Dendritic cell treated with granulocyte-macrophage colony-stimulating factor and Interleukin-4, amounts not matched to agents 40 ng/mL and 50 ng/mL, for 4 days (primary cell): ENCODE measurements at regions not wholly inside any gene's neighbourhood (a gene's known extent, or its start where the extent isn't known, plus 50 kb on each side); places are given as distances from the start of the nearest gene placed in this dataset.

ENCODE experiments used
- H3K27ac Mint-ChIP-seq: one replicate; pipeline ENCODE4 v1.8.0; 2022; ENCODE audit warnings: mild to moderate bottlenecking, mixed read lengths
- H3K27me3 Mint-ChIP-seq: one replicate; pipeline ENCODE4 v1.8.0; 2022; ENCODE audit warnings: mild to moderate bottlenecking, mixed read lengths
- H3K36me3 Mint-ChIP-seq: one replicate; pipeline ENCODE4 v1.8.0; 2022; ENCODE audit warnings: low read depth, mixed read lengths
- H3K4me1 Mint-ChIP-seq: one replicate; pipeline ENCODE4 v1.8.0; 2022; ENCODE audit warnings: low read depth, mixed read lengths
- H3K4me3 Mint-ChIP-seq: one replicate; pipeline ENCODE4 v1.8.0; 2022; ENCODE audit warnings: mild to moderate bottlenecking, moderate library complexity, mixed read lengths
- H3K9me3 Mint-ChIP-seq: one replicate; pipeline ENCODE4 v1.8.0; 2022; ENCODE audit warnings: mixed read lengths
- intact Hi-C: fragments of 100-400 bp; cut with micrococcal nuclease; formaldehyde crosslinking; loops from one replicate; pipeline ENCODE4 v1.15.0; 2022

DNA sequence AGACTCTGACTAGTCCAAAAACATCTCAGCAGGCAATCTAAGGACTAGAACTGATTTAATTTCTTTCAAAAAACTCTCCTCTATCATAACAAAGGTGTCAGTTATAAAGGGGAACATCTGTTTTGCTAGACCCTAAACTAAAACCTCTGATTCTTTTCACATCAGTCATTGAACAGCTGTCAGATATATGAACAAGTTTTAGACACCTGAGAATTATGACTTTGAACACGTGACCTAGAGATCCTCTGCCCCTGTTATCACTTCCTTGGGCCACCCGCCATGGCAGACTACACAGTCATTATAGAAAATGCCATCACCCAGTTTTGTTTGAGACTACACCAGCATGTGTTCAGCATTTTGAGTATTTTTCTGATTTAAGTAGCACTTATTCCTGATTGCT, 282.3 kb upstream of the TBL1XR1 start:
- Mint-ChIP-seq H3K9me3 (no peaks in the 10 kb centered on the region), H3K36me3 (no peaks in the 10 kb centered on the region), H3K4me1 (peaks cover 20% of the 10 kb centered on the region), H3K27ac (no peak overlapping the region), H3K4me3 (no peak overlapping the region), H3K27me3 (no peaks in the 10 kb centered on the region)
- intact Hi-C loops = no loop called here

DNA sequence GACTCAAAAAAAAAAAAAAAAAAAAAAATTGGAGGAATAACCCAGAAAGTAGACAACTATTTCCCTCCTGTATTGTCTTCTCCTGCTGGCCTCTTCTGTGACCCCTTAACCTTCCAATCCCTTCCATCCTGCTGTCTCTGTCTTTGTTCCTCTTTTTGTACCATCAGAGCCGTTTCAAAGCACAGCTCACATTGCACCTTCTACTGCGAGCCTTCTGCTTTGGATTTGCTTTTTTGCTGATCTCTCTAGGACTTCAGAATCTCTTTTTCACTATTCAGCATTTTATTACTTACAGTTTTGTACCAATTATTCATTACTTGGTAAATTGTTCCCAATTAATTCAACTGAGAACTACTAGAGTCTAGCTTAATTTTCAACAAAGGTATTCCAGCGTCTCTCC, 284.0 kb upstream of the TBL1XR1 start:
- Mint-ChIP-seq H3K27ac (no peak overlapping the region), H3K4me3 (no peak overlapping the region), H3K27me3 (no peaks in the 10 kb centered on the region), H3K4me1 (peaks cover 20% of the 10 kb centered on the region), H3K36me3 (no peaks in the 10 kb centered on the region), H3K9me3 (no peaks in the 10 kb centered on the region)
- intact Hi-C loops = no loop called here

DNA sequence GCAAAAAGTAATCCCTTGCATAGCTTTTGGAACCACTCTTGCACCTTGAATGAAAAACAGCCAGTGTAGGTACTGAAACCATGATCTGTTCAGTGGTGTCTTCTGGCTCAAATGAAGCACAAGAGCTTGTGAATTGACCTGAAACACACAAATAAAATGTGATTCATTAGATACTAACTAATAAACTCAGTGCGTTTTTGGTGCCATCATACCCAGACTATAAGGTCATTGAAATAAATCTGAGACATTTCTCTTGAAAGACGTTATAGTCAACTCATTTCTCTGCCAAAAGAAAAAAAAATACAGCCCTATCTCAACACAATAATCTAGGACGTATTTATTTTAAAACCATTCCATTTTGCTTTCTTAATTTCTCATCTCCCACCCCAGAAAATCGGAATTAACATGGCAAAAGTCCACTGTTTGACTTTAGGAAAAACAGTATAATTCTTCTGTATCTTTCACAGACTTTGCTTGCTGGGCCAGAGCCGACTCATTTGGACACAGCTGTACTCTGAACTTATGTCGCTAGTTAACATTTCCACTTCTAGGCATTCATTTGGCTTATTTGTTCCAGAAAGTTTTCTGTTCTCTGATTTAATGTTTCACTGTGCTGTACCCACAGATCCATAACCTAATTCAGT, 284.9 kb upstream of the TBL1XR1 start:
- H3K4me3 Mint-ChIP-seq = no peak overlapping the region
- no peak overlapping the region for H3K27ac Mint-ChIP-seq
- no peaks in the 10 kb centered on the region for H3K9me3 Mint-ChIP-seq
- intact Hi-C loops = no loop called here
- peaks cover 20% of the 10 kb centered on the region for H3K4me1 Mint-ChIP-seq
- H3K36me3 Mint-ChIP-seq = no peaks in the 10 kb centered on the region
- no peaks in the 10 kb centered on the region for H3K27me3 Mint-ChIP-seq

DNA sequence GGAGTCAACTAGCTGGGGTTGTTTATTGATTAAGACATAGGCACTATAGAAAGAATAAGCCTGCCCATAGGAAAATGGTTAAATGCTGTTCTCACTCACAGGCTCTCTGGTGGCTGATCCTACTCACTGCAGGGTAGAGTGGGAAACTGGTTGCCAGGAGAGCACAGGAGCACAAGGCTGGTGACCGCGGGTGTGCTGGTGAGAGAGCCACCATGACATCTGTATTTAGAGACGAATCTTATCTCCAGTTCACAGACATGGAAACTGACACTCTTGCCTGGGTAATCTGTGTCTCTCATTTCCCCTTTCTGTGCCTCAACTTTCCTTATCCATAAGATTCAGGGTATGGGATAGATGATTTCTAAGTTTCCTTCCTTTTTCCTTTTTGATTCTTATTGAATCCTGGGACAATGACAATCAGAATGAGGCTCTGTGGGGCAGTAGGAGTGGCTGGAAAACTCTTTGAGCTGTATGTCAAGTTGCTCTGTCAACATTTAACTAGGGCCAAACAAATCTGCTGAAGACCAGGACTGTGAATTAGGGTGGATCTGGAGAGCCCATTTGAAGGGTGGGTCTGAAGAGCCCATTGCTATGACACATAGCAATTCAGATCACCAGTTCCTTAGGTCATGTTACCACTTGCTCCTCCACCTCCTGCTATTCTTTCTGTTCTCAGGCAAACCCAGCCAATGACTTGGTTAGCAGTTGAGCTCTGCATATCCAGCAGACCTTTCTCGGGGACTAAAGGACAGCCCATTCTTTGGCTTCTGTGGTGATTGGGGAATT, 286.1 kb upstream of the TBL1XR1 start:
- Mint-ChIP-seq H3K9me3 (no peaks in the 10 kb centered on the region), H3K4me3 (no peak overlapping the region), H3K36me3 (no peaks in the 10 kb centered on the region), H3K27me3 (no peaks in the 10 kb centered on the region), H3K4me1 (peaks cover 15% of the 10 kb centered on the region), H3K27ac (no peak overlapping the region)
- intact Hi-C loops = no loop called here

DNA sequence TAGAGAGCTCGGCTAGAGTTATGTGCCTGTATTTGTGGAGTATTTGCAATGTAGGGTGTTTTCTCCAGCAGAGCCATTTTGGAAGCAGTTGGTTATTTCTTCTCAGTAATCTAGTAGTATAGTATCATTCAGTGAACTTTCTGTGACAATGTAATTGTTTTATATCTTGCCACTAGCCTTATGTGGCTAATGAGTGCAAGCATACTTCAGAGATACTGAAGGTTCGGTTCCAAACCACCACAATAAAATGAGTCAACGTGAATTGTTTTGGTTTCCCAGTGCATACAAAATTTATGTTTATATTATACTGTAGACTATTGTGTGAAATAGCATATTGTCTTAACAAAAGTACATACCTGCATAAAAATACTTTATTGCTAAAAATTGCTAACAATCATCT, 286.9 kb upstream of the TBL1XR1 start:
- Mint-ChIP-seq H3K4me1 (peaks cover 6% of the 10 kb centered on the region), H3K36me3 (no peaks in the 10 kb centered on the region), H3K4me3 (no peak overlapping the region), H3K27me3 (no peaks in the 10 kb centered on the region), H3K27ac (no peak overlapping the region), H3K9me3 (no peaks in the 10 kb centered on the region)
- intact Hi-C loops = no loop called here

DNA sequence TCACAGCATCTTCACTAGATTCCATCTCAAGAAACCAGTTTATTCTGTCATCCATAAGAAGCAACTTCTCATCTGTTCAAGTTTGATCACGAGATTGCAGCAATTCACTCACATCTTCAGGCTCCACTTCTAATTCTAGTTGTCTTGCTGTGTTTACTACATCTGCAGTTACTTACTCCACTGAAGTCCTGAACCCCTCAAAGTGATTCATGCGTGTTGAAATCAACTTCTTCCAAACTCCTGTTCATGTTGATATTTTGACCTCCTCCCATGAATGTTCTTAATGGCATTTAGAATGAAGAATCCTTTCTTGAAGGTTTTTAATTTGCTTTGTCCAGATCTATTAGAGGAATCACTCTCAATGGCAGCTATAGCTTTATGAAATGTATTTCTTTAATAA, 287.6 kb upstream of the TBL1XR1 start:
- Mint-ChIP-seq H3K4me3 (no peak overlapping the region), H3K9me3 (no peaks in the 10 kb centered on the region), H3K36me3 (no peaks in the 10 kb centered on the region), H3K27me3 (no peaks in the 10 kb centered on the region), H3K27ac (no peak overlapping the region), H3K4me1 (peaks cover 6% of the 10 kb centered on the region)
- intact Hi-C loops = no loop called here

DNA sequence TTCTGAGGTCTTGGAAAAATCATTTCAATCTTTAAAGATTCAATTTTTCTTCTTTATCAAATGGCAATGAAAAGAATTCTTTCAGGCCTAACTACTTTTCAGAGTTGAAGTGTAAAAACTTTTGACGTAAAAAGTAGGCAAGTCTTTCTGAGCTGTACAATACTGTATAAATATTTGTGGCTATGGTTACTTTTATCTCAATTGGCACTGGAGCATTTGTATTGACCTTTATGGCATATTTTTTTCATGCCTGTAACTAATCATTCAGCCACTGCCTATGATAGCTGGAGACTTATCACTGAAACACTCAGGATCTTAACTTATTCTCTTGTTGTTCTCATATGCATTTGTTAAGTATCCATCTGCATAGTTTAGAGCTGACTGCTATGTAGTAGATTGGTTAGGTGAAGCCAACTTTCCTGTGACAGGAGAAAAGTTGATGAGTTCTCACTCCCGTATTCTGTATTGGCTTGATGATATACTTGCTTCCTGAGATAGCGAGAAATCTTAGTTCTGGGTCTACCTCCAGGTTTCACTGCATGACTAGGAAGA, 290.4 kb upstream of the TBL1XR1 start:
- peaks cover 3% of the 10 kb centered on the region for H3K27me3 Mint-ChIP-seq

DNA sequence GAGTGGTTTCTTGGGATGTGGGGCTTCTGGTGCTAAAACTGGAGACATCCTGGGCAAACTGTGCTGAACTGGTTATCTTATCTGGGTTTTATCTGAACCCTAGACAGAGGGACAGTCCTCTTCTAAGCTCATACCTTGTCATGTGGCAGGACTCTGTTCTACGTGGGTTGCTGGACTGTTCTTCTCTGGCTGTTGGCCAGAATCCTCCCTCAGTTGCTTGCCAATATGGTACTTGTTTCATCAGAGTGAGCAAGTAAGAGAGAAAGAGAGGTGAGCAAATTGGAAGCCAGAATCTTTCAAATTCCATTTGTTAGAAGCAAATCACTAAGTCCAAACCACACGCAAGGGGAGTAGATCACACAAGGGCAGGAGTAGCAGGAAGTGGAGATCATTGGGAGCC, 291.5 kb upstream of the TBL1XR1 start:
- Mint-ChIP-seq H3K27me3 (peaks cover 3% of the 10 kb centered on the region), H3K4me1 (peaks cover 16% of the 10 kb centered on the region), H3K27ac (no peak overlapping the region), H3K9me3 (no peaks in the 10 kb centered on the region), H3K36me3 (no peaks in the 10 kb centered on the region), H3K4me3 (no peak overlapping the region)
- intact Hi-C loops = no loop called here

More for the DNA sequence above, 290.4 kb upstream of the TBL1XR1 start:
- Mint-ChIP-seq H3K36me3 (no peaks in the 10 kb centered on the region), H3K27ac (no peak overlapping the region), H3K4me1 (peaks cover 15% of the 10 kb centered on the region), H3K4me3 (no peak overlapping the region), H3K9me3 (no peaks in the 10 kb centered on the region)
- intact Hi-C loops = no loop called here

DNA sequence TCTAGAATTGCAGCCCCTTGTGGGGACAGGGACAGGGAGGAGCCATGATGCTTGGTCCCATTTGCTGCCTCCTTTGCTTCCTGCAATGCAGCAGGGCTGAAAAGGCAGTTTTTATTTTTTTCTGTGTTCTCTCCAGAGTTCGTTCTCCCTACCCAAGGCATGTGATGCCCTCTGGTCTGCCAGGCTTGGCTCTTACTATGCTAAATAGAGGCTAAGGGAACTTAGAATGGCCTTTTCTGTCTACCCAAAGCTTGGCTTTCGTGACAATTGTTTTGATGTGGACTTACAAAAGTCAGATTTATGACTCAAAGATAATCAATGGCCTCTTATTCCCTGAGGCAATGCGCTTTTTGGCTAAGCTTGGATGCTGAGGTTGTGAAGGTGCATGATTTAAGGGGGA, 293.3 kb upstream of the TBL1XR1 start:
- Mint-ChIP-seq H3K9me3 (no peaks in the 10 kb centered on the region), H3K27me3 (peaks cover 3% of the 10 kb centered on the region), H3K36me3 (no peaks in the 10 kb centered on the region), H3K4me1 (peaks cover 16% of the 10 kb centered on the region), H3K4me3 (no peak overlapping the region), H3K27ac (no peak overlapping the region)
- intact Hi-C loops = no loop called here

DNA sequence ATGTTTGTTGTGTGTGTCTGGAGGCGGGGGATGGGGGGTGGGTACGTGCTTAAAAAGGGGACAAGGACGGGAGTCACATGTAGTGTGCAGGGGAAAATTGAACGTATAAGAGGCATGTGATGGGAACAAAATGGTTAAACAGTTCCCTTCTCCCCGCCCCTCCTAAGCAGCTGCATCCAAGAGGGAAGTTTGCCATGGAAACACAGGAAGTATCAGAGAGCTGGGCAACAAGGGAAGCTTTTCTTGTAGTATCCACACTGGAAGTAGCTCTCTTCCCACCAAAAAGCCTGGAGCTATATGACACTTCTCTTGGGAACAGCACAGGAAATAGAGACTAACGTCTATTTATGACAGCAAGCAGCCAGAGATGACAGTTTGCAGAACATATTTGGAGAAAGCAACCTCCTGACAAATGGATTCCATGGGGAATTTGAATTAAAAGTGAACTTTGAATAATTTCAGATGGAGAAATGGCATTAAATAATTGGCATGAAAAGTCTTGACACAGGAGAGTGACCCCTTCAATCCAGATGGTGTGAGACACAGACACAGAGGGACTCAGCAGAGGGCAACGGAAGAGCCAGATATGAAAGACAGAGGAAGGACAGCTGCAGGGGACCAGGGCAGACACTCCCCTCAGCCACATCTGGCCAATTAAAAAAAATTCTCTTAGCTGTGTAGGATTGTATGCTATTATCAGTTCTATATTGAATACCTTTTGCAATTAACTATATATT, 294.2 kb upstream of the TBL1XR1 start:
- H3K27ac Mint-ChIP-seq = no peak overlapping the region
- H3K9me3 Mint-ChIP-seq = no peaks in the 10 kb centered on the region

DNA sequence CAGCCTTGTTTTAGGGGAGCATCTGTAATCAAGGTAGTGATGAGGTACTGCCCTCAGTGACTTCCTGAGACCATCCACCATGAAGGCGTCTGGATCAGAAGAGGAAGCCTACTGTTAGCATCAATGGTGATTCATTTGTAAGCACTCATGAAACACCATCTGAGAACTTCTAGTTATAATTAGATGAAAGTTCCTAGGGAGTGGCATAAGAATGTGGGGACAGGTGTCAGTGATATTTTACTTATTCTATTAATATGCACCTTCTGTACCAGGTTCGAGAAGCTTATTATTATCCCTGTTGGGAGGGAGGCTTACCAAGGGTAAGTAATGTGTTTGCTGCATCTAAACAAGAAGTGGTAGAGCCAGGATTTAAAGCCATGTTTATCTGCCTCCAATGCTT, 295.8 kb upstream of the TBL1XR1 start:
- Mint-ChIP-seq H3K9me3 (no peaks in the 10 kb centered on the region), H3K4me3 (no peak overlapping the region), H3K4me1 (peaks cover 19% of the 10 kb centered on the region), H3K27me3 (peaks cover 3% of the 10 kb centered on the region), H3K27ac (no peak overlapping the region), H3K36me3 (no peaks in the 10 kb centered on the region)
- intact Hi-C loops = no loop called here

More for the DNA sequence above, 294.2 kb upstream of the TBL1XR1 start:
- Mint-ChIP-seq H3K4me3 (no peak overlapping the region), H3K4me1 (peaks cover 16% of the 10 kb centered on the region), H3K27me3 (peaks cover 3% of the 10 kb centered on the region), H3K36me3 (no peaks in the 10 kb centered on the region)
- intact Hi-C loops = no loop called here

DNA sequence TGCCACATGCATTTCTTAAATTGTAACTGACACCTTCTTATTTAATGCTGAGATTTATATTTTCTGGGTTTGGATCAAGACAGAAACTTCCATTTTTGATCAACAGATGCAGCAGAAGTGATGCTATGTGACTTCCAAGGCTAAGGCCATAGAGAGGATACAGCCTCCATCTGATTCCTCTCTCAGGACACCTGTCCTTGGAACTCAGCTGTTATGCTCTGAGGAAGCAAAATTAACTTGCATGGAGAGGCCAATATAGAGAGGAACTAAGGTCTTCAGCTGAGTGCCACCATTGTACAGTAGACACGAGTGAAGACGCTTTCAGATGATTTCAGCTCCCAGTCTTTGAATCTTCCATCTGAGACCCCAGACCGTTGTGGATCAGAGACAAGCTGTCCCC, 296.9 kb upstream of the TBL1XR1 start:
- Mint-ChIP-seq H3K27me3 (peaks cover 3% of the 10 kb centered on the region), H3K4me3 (no peak overlapping the region), H3K9me3 (no peaks in the 10 kb centered on the region), H3K36me3 (no peaks in the 10 kb centered on the region), H3K27ac (no peak overlapping the region), H3K4me1 (peaks cover 22% of the 10 kb centered on the region)
- intact Hi-C loops = no loop called here

DNA sequence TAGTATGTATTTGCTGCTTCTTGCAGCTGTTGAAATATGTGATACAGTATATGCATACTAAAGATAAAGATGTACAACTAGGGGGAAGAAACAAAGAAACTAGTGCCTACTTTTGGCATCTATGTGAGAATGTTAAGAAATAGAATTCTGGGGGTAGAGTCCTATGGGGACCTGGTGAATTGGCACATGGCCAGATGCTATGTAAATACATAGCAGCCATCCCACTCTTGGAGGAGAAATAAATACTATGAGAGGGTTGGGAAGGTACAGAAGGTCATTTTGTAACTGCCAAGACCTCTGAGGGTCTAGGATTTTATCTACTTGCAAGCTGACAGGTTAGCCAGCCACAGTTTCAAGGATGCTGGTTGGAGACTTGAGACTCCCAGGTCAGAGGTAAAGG, 298.3 kb upstream of the TBL1XR1 start:
- intact Hi-C loops = no loop called here
- peaks cover 3% of the 10 kb centered on the region for H3K27me3 Mint-ChIP-seq
- H3K27ac Mint-ChIP-seq = no peak overlapping the region

More for the DNA sequence above, 298.3 kb upstream of the TBL1XR1 start:
- H3K36me3 Mint-ChIP-seq = no peaks in the 10 kb centered on the region
- no peak overlapping the region for H3K4me3 Mint-ChIP-seq
- H3K4me1 Mint-ChIP-seq = peaks cover 22% of the 10 kb centered on the region
- H3K9me3 Mint-ChIP-seq = no peaks in the 10 kb centered on the region
